GM12892 (cell line): ENCODE measurements at regions not wholly inside any gene's neighbourhood (a gene's known extent, or its start where the extent isn't known, plus 50 kb on each side); places are given as distances from the start of the nearest gene placed in this dataset.
"Not testable (repeated sequence)": the region's sequence is repeated elsewhere in the genome, so short reads cannot be mapped to it uniquely, and the experiment has no call there.

Experiments used
- DNase-seq: peaks from one replicate; pipeline ENCODE4 v3.0.0; 2011; ENCODE audit not compliant: insufficient read length
- FAIRE-seq: peaks from 2 replicates; lab custom pipeline; 2011; peaks lifted over from hg19 to GRCh38; lab: Jason Lieb, UNC
- POLR2A ChIP-seq: IDR thresholded peaks from 2 replicates; pipeline ENCODE4 v1.6.1; 2011; ENCODE audit warnings: low read depth, low read length, control low read depth
- POLR2AphosphoS5 ChIP-seq: IDR thresholded peaks from 2 replicates; pipeline ENCODE4 v1.6.1; 2011; ENCODE audit warnings: low read depth, low read length, control low read depth
- TAF1 ChIP-seq: IDR thresholded peaks from 2 replicates; pipeline ENCODE4 v1.6.1; 2011; ENCODE audit warnings: low read depth, mild to moderate bottlenecking, control low read depth, low read length, borderline replicate concordance

DNA sequence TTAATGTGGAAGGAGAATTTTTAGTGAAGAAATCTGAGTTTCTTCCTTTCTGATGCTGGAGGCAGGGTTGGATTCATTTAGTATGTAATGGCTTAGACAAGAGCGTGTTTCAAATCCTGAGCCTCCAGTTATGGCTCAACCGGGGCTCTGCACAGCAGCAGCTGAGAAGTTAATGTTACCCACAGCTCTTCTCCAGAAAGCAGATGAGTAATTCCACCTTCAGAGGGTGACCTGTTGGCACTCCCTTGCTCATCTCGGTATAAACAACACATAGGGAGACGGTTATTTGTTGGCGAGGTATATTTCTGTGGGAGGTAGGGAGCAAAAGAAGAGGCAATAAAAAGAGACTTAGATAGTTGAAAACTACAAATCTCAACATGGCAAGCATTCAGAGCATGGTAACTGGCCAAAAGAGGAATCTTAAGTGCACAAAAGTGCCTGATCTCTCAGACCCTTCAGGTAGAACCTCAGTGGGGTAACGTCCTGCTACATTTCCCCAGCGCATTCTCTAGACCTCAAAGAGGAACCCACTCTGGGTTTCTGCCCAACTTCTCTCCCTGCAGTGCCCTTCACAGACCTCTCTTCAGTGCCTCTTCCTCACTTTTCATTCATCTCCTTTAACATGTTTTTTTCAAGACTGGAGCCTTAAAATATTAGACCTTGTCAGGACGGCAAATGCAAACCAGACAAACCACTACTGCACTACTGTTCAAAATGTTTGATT, 417.5 kb upstream of the ADAMTSL1 start:
- no peak for FAIRE-seq
- TF ChIP-seq POLR2A (no peak), POLR2AphosphoS5 (no peak), TAF1 (no peak)
- no peak for DNase-seq

DNA sequence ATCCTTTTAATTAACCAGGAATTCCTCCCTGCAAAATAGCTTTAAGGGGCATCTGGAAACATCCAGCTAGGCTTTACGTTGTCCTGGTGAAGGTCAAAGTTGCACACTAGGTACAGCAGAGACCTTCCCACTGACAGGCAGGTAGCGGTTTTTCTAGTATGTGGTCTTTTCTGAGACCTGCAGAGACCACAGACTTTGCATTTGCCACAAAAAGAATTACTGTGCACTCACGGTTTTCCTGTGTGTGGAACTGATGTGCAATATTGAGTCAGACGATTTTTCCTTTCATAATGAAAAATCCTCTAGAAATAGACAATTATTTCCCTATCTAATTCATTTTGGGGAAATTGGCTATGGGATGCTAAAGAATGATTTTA, 417.0 kb upstream of the ADAMTSL1 start:
- DNase-seq (no peak), FAIRE-seq (no peak)
- TF ChIP-seq POLR2AphosphoS5 (no peak), TAF1 (no peak), POLR2A (no peak)

DNA sequence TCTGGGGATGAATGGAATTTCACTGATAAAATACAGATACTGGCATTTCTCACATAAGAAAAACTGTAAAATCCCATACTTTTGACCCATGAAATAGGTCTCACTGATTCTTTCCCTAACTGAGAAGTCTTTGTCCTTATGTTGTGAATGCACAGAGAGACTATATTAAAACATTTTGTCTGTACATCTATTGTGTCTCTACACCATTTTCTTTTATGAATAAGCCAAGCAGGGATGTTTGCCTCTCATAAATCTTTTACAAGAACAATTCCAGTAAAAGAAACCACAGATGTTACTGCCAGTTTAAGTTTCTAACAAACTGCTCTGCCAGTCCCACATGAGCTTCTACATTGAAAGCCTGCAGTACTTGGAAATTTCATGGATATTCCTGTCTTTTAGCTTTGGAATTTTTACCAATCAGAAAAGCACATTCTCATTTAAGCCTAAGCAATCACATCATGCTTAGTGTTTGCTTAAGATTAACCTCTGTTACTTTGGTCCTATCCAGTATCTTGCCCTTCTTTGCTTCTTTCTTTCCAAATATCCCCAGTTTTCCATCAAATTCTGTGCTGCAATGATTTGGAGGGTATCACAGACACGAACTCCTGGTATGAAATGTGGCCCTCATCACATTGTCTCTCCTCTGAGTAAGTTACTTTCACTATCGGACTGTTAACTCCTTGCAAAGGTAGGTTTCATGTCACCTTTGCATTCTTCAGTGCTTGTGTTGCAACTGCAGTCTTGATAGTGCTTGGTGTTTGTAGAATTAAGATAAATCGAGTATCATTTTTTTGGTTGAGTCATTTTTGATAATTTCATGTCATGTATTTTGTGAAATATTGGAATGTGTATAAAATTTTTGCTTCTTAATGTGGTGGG, 415.1 kb upstream of the ADAMTSL1 start:
- no peak for DNase-seq
- no peak for FAIRE-seq
- TF ChIP-seq TAF1 (no peak), POLR2A (no peak), POLR2AphosphoS5 (no peak)

DNA sequence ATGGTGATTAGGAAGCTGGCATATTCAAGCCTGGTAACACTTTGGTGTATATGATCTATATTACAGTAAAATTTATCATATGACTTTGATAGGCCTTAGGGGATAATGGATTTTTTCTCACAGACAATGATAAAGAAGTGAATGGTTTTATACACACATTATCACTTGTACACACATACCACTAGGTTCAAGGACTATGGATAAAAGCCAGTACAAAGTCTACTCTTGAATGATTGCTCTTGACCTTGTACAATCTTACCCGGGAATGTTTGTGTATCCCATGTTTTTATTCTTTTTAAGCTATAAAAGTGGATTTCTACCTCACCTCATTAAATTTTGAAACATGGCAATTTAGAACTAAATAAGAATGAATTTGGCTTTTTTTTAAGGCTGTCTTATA, 414.5 kb upstream of the ADAMTSL1 start:
- no peak for FAIRE-seq
- DNase-seq = no peak
- no peak for TF ChIP-seq TAF1
- TF ChIP-seq POLR2A = no peak
- no peak for TF ChIP-seq POLR2AphosphoS5

DNA sequence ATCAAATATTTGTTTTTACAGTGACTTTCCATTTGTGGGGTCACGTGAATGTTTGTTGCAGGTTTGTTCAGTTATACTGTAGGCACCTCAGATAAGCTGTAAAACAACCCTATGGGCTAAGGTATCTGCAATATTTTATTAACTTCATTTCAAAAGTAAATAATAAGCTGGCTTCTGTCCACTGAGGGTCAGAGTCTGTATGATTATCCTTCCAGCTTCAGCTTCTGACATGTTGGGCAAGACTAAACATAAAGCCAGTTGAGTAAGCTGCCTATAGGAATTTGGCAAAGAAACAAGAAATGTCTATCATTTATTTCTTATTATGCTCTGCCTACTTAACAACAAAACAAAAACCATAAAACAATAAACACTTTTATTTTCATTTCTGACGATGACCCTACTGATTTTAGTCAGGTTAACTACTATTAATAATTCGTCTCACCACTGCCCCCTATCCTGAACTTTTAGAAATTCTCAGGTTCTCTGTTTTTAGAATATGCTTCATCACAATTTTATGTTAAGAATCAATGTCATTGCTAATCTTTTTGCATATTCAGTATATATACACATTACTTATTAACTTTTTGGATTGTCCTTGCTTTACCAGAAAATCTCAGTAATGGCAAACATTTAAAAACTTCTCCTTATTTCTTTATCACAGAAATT, 413.6 kb upstream of the ADAMTSL1 start:
- no peak for DNase-seq
- FAIRE-seq = no peak
- TF ChIP-seq TAF1 (no peak), POLR2AphosphoS5 (no peak), POLR2A (no peak)

DNA sequence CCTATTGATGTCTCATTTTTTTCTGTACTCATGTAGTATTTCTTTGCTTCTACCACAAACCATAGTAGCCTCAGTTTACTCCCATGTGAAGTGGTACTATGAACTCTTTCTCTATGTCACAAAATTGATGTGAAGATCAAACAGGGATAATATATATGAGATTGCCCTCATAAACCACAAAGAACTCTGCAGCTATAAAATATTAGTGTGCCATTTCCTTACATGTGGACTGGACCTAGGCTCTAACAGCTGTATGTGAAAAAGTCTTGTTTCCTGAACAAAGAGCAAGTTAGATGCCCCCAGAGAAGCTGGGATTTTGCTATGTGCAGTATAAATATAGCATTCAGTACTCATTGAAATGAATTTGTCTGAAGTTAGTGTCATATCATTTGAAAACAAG, 412.6 kb upstream of the ADAMTSL1 start:
- FAIRE-seq (no peak), DNase-seq (no peak)
- TF ChIP-seq POLR2A (no peak), POLR2AphosphoS5 (no peak), TAF1 (no peak)

DNA sequence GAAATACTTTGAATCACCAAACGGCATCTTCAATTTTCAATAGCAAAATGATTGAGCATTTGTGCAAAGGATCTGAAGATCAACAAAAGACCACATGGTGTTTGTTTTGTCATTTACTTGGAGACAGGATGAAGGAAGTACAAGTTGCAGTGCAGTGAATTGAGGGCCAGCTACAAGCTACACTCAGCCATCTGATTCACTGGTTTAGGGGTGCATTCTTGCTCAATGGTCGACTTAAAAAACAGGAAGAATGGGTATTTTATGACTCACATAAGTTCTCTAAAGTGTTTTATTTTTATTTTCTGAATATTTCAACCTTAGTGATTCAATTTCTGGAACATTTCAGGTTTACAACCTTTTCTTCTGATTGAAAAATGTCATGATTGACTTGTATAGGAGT, 412.1 kb upstream of the ADAMTSL1 start:
- DNase-seq (no peak), FAIRE-seq (no peak)
- TF ChIP-seq POLR2A (no peak), TAF1 (no peak), POLR2AphosphoS5 (no peak)

DNA sequence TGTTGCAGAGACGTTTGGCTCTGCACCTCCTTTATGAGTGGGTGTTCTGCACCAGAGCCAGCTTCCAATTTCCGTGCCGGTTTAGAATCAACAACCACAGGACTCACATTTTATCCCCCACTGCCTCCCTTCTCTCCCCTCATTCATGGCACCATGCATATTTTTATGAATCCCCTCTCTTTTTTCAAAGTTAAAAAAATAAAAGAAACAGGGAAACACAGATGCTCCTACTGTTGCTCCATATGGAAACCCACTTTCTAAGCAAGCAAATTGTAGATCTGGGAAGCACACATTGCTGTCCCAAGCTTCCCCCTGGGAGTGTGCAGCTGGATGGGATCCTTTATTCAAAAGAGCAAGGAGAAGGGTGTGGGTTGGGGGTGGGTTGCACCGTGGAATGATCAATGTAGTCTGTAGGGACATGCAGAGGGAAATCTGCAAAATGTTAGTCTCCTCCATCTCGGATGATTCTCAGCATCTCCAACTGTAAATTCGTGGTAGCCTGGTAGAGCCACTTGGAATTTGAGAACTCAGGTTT, 410.0 kb upstream of the ADAMTSL1 start:
- FAIRE-seq = no peak
- no peak for DNase-seq
- no peak for TF ChIP-seq POLR2A
- no peak for TF ChIP-seq TAF1
- no peak for TF ChIP-seq POLR2AphosphoS5

DNA sequence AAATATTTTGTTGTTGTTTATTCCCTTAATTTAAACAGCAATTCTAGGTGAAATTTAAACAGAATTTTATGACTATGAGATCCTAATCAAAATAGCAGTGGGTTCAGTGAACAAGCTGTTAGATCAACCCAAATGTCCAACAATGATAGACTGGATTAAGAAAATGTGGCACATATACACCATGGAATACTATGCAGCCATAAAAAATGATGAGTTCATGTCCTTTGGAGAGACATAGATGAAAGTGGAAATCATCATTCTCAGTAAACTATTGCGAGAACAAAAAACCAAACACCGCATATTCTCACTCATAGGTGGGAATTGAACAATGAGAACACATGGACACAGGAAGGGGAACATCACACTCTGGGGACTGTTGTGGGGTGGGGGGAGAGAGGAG, 407.3 kb upstream of the ADAMTSL1 start:
- not testable (repeated sequence) for DNase-seq, FAIRE-seq

DNA sequence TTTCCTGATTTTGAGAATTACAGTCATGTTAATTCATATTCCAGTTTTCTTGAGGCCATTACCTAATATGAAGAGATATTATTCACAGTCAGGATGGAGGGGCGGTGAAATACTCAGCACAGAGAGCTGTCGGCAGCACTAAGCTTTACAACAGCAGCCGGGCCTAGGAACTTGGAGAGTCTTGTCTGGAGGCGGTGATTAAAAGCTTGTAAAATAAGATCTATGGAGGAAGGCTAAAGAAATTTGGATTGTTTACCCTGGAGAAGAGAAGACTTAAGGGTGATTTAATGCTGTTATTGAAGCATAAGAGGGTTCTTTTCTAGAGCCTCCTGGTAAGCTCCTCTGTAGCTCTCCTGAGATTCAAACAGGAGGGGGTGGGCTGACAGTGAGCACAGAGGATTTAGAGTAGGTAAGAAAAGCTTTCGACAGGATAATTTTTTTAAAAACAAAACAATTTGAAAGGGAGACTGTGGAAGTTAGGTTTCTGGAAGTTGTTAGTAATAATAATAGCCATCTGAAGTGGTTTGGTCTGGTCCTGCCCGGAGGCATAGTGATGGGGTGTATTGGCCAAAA, 406.3 kb upstream of the ADAMTSL1 start:
- TF ChIP-seq TAF1 = no peak
- DNase-seq (no peak), FAIRE-seq (no peak)

DNA sequence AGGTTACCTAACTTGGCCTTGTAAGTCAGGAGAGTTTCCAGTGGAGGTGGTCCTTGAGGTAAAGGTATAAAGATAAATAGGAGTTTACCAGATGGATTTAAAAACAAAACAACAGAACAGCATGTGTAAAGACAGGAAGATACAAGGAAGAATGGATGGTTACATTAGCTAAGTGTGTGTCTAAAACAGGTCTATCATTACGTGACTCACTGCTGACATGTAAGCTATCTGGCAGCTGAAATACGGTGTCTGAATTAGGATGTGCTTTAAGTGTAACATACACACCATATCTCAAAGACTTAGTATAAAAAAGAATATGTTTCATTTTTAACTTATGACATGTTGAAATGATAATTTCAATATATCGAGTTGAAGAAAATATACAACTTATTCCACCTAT, 405.1 kb upstream of the ADAMTSL1 start:
- FAIRE-seq (no peak), DNase-seq (no peak)
- TF ChIP-seq POLR2A (no peak), TAF1 (no peak), POLR2AphosphoS5 (no peak)

DNA sequence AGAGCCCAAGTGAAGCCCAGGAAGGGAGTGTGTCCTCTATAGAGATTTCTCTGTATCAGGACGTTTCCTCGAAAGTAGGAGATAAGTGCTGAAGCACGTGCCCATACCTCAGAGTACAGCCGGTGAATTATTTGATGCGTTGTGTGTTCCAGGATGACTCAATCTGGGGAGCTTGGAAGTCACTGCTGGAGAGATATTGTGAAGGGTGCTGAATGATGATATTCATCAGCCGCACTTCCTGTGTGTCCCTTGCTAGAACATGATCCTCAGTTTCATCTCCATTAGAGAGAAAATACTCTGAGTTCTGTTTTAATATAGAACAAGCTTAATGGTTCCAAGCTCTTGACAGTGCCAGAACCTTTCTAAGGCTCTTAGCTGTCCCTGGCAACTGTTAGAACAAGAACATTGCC, 402.3 kb upstream of the ADAMTSL1 start:
- DNase-seq = no peak
- no peak for TF ChIP-seq POLR2A
- no peak for TF ChIP-seq POLR2AphosphoS5
- no peak for TF ChIP-seq TAF1
- FAIRE-seq = no peak
